Cardiac fibroblast (primary cell): ENCODE measurements at regions not wholly inside any gene's neighbourhood (a gene's known extent, or its start where the extent isn't known, plus 50 kb on each side); places are given as distances from the start of the nearest gene placed in this dataset.
A peak's percentile ranks its signal among the peaks of the same experiment; 100 is the strongest.

ENCODE experiments used
- DNase-seq, 2 donors: peaks; one replicate each; pipeline versions ENCODE4 v3.0.0 to v3.0.0-alpha.2; 2010; ENCODE audit warnings: low read depth in 2 of 2
- H3K4me3 ChIP-seq, 2 donors: replicated peaks in 1 of 2; 1 replicate in 1 of 2; 2 replicates in 1 of 2; pipeline ENCODE4 v1.5.1; 2011; ENCODE audit warnings: low read depth in 2 of 2, low read length in 2 of 2, mild to moderate bottlenecking in 2 of 2, moderate library complexity in 1 of 2
- CTCF ChIP-seq: IDR thresholded peaks from one replicate; pipeline ENCODE4 v1.5.1; 2011; ENCODE audit warnings: low read depth, mild to moderate bottlenecking, low read length, inconsistent platforms

- DNase-seq, result no peak
- TF ChIP-seq CTCF, result no peak
- H3K4me3 ChIP-seq, result no peak overlapping the region
Measured at GRCh38 chr12:25332143-25332542, 81.4 kb upstream of the KRAS start.

- TF ChIP-seq CTCF, result no peak
- peak; percentile 51 to 68 for DNase-seq
- H3K4me3 ChIP-seq, result no peak overlapping the region
Measured at GRCh38 chr12:25328072-25328712, 77.5 kb upstream of the KRAS start.

GRCh38 chr12:25327321-25327720 lies 76.6 kb upstream of the KRAS start:
- no peak for DNase-seq
- TF ChIP-seq CTCF, result no peak
- no peak overlapping the region for H3K4me3 ChIP-seq

- no peak for TF ChIP-seq CTCF
- no peak for DNase-seq
Measured at GRCh38 chr12:25326326-25326725, 75.6 kb upstream of the KRAS start.

GRCh38 chr12:25324861-25325260 lies 74.1 kb upstream of the KRAS start:
- no peak for DNase-seq
- no peak for TF ChIP-seq CTCF
- H3K4me3 ChIP-seq, result no peak overlapping the region

More at GRCh38 chr12:25326326-25326725, 75.6 kb upstream of the KRAS start:
- no peak overlapping the region for H3K4me3 ChIP-seq

GRCh38 chr12:25323581-25323982 lies 72.9 kb upstream of the KRAS start:
- TF ChIP-seq CTCF, result no peak
- peak in 1 of 2 donors; percentile 58 for DNase-seq
- no peak overlapping the region for H3K4me3 ChIP-seq
